PC-9 (cell line): ENCODE measurements at regions not wholly inside any gene's neighbourhood (a gene's known extent, or its start where the extent isn't known, plus 50 kb on each side); places are given as distances from the start of the nearest gene placed in this dataset. TPM values are rescaled to one million over a fixed set of nuclear protein-coding genes. Genes with fewer than 3 reads are reported as not detected.

Experiments
- BruUV-seq: library from RNA; stranded (reverse); fragments of 400-500 nt; replicated peaks from 2 replicates; lab custom pipeline; 2021; lab: Mats Ljungman, UMichigan
- CTCF ChIA-PET: fragments of 300-600 bp; sonication (Branson Sonifier 250); formaldehyde crosslinking; loops from one replicate; lab custom pipeline; 2022; ENCODE audit warnings: antibody characterized with exemption; lab: Charles Lee
- POLR2A ChIA-PET: fragments of 300-600 bp; sonication (Branson Sonifier 250); formaldehyde crosslinking; loops from one replicate; lab custom pipeline; 2022; ENCODE audit warnings: antibody characterized with exemption; ENCODE audit not compliant: unreplicated experiment; lab: Charles Lee
- DNase-seq, 2 experiments: peaks; one replicate each; pipeline versions ENCODE4 v3.0.0 to v3.0.0-alpha.2; 2015 to 2022; ENCODE audit warnings: mixed read lengths in 1 of 2
- H2AFZ ChIP-seq: fragments of 200-600 bp; sonication (generic); 2 replicates; pipeline ENCODE4 v1.8.1; 2017; ENCODE audit warnings: antibody characterized with exemption
- H3F3A ChIP-seq: fragments of 200-600 bp; sonication (generic); 2 replicates; pipeline ENCODE4 v1.8.1; 2017; ENCODE audit warnings: antibody characterized with exemption, mild to moderate bottlenecking, low read depth; ENCODE audit not compliant: insufficient read depth
- H3K27ac ChIP-seq: fragments of 200-600 bp; sonication (generic); 2 replicates; pipeline ENCODE4 v1.6.1; 2016; ENCODE audit warnings: mixed run types
- H3K27me3 ChIP-seq: fragments of 200-600 bp; sonication (generic); 2 replicates; pipeline ENCODE4 v1.6.1; 2016; ENCODE audit warnings: low read depth, mixed run types; ENCODE audit not compliant: insufficient read depth
- H3K36me3 ChIP-seq: fragments of 200-600 bp; sonication (generic); 2 replicates; pipeline ENCODE4 v1.6.1; 2016; ENCODE audit warnings: low read depth, mixed run types
- H3K4me1 ChIP-seq: fragments of 200-600 bp; sonication (generic); replicated peaks from 2 replicates; pipeline ENCODE4 v1.6.1; 2016; ENCODE audit warnings: mixed run types; ENCODE audit not compliant: insufficient read depth
- H3K4me2 ChIP-seq: fragments of 200-600 bp; sonication (generic); 2 replicates; pipeline ENCODE4 v1.6.1; 2017; ENCODE audit warnings: mixed run types
- H3K4me3 ChIP-seq: fragments of 200-600 bp; sonication (generic); 2 replicates; pipeline ENCODE4 v1.6.1; 2016; ENCODE audit warnings: mixed run types
- H3K79me2 ChIP-seq: fragments of 200-600 bp; sonication (generic); 2 replicates; pipeline ENCODE4 v1.6.1; 2017; ENCODE audit warnings: low read depth, mixed run types
- H3K9me2 ChIP-seq: fragments of 200-600 bp; sonication (generic); 2 replicates; pipeline ENCODE4 v1.8.1; 2017; ENCODE audit warnings: mild to moderate bottlenecking; ENCODE audit not compliant: insufficient read depth
- H3K9me3 ChIP-seq: fragments of 200-600 bp; sonication (generic); 2 replicates; pipeline ENCODE4 v1.8.1; 2016; ENCODE audit warnings: low read depth; ENCODE audit not compliant: insufficient read depth
- H4K20me1 ChIP-seq: fragments of 200-600 bp; sonication (generic); 2 replicates; pipeline ENCODE4 v1.8.1; 2017; ENCODE audit not compliant: insufficient read depth
- EZH2 ChIP-seq: fragments of 200-600 bp; sonication (generic); IDR thresholded peaks from 2 replicates; pipeline ENCODE4 v1.8.0; 2017; ENCODE audit warnings: antibody characterized with exemption, low read depth
- intact Hi-C: fragments of 100-400 bp; cut with micrococcal nuclease; formaldehyde crosslinking; loops from one replicate; pipeline ENCODE4 v1.10.0; 2022; ENCODE audit not compliant: unreplicated experiment
- microRNA-seq: library from miRNA; unstranded; fragments of <30 nt; microRNA quantifications from one replicate; pipeline ENCODE4 v1.2.0, GENCODE V29; 2021; ENCODE audit warnings: borderline number of aligned reads, borderline replicate concordance
- TF ChIP-seq, protein P1 (sequence below): fragments of 200-600 bp; sonication (generic); conservative IDR thresholded peaks from 2 replicates; pipeline ENCODE4 v1.6.1; 2017; ENCODE audit warnings: mixed run types, antibody characterized with exemption, mild to moderate bottlenecking, moderate library complexity

DNA sequence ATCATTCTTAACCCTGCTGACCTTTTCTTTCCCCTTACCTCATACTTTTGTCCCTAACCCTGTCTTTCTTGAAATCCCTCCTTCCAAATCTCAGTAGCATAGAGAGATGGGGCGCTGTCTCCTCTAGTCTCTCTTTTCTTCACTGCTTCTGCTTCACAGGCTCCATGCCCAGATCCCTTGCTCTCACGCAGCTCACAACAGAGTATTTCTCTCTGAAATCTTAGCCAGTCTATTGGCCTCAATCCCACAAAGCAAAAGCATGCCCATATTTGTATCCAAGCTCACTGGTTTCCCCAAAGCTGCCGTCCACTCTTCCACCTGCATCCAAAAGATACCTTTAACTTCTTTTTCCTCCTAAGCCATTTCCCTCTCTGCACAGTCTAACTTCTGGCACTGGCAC, 526.8 kb downstream of the PLXDC2 start:
- Histone ChIP-seq H4K20me1 (no peaks in the 10 kb centered on the region), H3K9me2 (no peaks in the 10 kb centered on the region), H3K79me2 (no peaks in the 10 kb centered on the region), H3K4me1 (no peaks in the 10 kb centered on the region), H3K27ac (no peak overlapping the region), H3F3A (no peaks in the 10 kb centered on the region), H3K4me3 (no peak overlapping the region), H3K4me2 (no peak overlapping the region), H3K9me3 (no peaks in the 10 kb centered on the region), H2AFZ (no peak overlapping the region), H3K36me3 (no peaks in the 10 kb centered on the region), H3K27me3 (no peaks in the 10 kb centered on the region)
- CTCF ChIA-PET: no interaction called here
- no peak for DNase-seq
- BruUV-seq: no TSS peak
- intact Hi-C loops: no loop called here
- TF ChIP-seq, protein P1, sequence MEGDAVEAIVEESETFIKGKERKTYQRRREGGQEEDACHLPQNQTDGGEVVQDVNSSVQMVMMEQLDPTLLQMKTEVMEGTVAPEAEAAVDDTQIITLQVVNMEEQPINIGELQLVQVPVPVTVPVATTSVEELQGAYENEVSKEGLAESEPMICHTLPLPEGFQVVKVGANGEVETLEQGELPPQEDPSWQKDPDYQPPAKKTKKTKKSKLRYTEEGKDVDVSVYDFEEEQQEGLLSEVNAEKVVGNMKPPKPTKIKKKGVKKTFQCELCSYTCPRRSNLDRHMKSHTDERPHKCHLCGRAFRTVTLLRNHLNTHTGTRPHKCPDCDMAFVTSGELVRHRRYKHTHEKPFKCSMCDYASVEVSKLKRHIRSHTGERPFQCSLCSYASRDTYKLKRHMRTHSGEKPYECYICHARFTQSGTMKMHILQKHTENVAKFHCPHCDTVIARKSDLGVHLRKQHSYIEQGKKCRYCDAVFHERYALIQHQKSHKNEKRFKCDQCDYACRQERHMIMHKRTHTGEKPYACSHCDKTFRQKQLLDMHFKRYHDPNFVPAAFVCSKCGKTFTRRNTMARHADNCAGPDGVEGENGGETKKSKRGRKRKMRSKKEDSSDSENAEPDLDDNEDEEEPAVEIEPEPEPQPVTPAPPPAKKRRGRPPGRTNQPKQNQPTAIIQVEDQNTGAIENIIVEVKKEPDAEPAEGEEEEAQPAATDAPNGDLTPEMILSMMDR: no peak
- no peak for TF ChIP-seq EZH2
- POLR2A ChIA-PET: no interaction called here

Small RNA genes lying in the stretch of these regions (microRNA-seq; reads per million reads assigned to microRNA genes)
- gene MIR4675: not detected
